ENCODE measurements at regions not wholly inside any gene's neighbourhood (a gene's known extent, or its start where the extent isn't known, plus 50 kb on each side); places are given as distances from the start of the nearest gene placed in this dataset.

DNA sequence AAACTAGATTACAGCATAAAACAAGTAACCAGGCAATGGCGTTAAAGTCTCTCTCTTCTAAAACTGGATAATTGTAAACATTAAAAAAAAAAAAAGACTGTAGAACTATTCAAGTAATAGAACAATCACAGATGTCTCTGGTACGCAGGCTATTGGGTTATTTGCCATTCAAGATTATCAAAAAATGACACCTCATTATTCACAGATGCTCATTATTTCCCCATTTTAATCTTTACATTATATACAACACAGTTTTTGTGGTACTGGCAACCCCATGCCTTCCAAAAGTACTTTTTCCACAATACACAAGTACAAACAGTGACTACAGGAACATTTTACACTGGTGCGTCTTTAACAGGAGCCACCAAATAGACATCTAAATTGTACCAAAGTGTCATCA, 109.4 kb downstream of the ZNF608 start:
- TF ChIP-seq CTCF (IDR thresholded peaks at IDR 0.05) (no peak), POLR2A (IDR thresholded peaks at IDR 0.05) (no peak)

All from right lobe of liver (tissue), 4 donors.